GM12878 (cell line): ENCODE measurements at regions not wholly inside any gene's neighbourhood (a gene's known extent, or its start where the extent isn't known, plus 50 kb on each side); places are given as distances from the start of the nearest gene placed in this dataset.

Experiments used
- ATAC-seq: fragments of 200-7000 bp; cut with Tn5 transposase; 3 replicates; pipeline ENCODE4 v1.9.1; 2020; ENCODE audit warnings: mild to moderate bottlenecking, moderate library complexity
- BruUV-seq: library from RNA; stranded (reverse); fragments of 400-500 nt; replicated peaks from 2 replicates; lab custom pipeline; 2021; lab: Mats Ljungman, UMichigan
- CTCF ChIA-PET: fragments of 300-600 bp; sonication (Branson Sonifier 250); formaldehyde crosslinking; extraction: SDS; loops from one replicate; lab custom pipeline; 2021; ENCODE audit warnings: inconsistent platforms; lab: Yijun Ruan, JAX
- POLR2A ChIA-PET: fragments of 350-600 bp; formaldehyde crosslinking; extraction: SDS; loops from one replicate; lab custom pipeline; 2021; ENCODE audit warnings: inconsistent platforms; lab: Charles Lee
- RAD21 ChIA-PET: fragments of 300-600 bp; sonication (Branson Sonifier 250); formaldehyde crosslinking; loops from one replicate; lab custom pipeline; 2023; ENCODE audit warnings: antibody characterized with exemption; ENCODE audit not compliant: unreplicated experiment; lab: Charles Lee
- SMC1A ChIA-PET: fragments of 300-600 bp; sonication (Branson Sonifier 250); formaldehyde crosslinking; loops from one replicate; lab custom pipeline; 2023; ENCODE audit not compliant: unreplicated experiment, uncharacterized antibody; lab: Charles Lee
- DNase-seq: peaks from one replicate; pipeline ENCODE4 v3.0.0-alpha.2; 2011; ENCODE audit warnings: low read depth, low spot score
- FAIRE-seq: peaks from 3 replicates; lab custom pipeline; 2011; peaks lifted over from hg19 to GRCh38; lab: Jason Lieb, UNC
- H2AFZ ChIP-seq: 2 replicates; pipeline ENCODE4 v1.6.0; 2011; ENCODE audit warnings: low read depth, low read length, control low read depth; ENCODE audit not compliant: control insufficient read depth
- H3K27ac ChIP-seq: 2 replicates; pipeline ENCODE4 v1.5.1; 2011; ENCODE audit warnings: control low read depth; ENCODE audit not compliant: control insufficient read depth, insufficient read depth
- H3K27me3 ChIP-seq, 2 experiments: replicated peaks in 1 of 2; 2 replicates each; pipeline versions ENCODE4 v1.6.0 to v1.6.1; 2011; ENCODE audit warnings: low read length in 1 of 2; ENCODE audit not compliant: control insufficient read depth in 2 of 2, insufficient read depth in 2 of 2
- H3K36me3 ChIP-seq, 2 experiments: 2 replicates each; pipeline ENCODE4 v1.5.1; 2011; ENCODE audit warnings: low read length in 1 of 2; ENCODE audit not compliant: control insufficient read depth in 2 of 2, insufficient read depth in 2 of 2
- H3K4me1 ChIP-seq: 2 replicates; pipeline ENCODE4 v1.6.1; 2011; ENCODE audit warnings: mild to moderate bottlenecking, low read length, moderate library complexity, mixed read lengths; ENCODE audit not compliant: control insufficient read depth, insufficient read depth
- H3K4me2 ChIP-seq: 2 replicates; pipeline ENCODE4 v1.6.0; 2011; ENCODE audit warnings: control low read depth; ENCODE audit not compliant: control insufficient read depth, insufficient read depth
- H3K4me3 ChIP-seq: fragments of 200-600 bp; sonication (generic); 2 replicates; pipeline ENCODE4 v1.5.1; 2016
- H3K79me2 ChIP-seq: 2 replicates; pipeline ENCODE4 v1.6.0; 2011; ENCODE audit warnings: low read length; ENCODE audit not compliant: control insufficient read depth, insufficient read depth
- H3K9ac ChIP-seq: 2 replicates; pipeline ENCODE4 v1.8.0; 2011; ENCODE audit warnings: low read length, control low read depth, mixed read lengths; ENCODE audit not compliant: control insufficient read depth, insufficient read depth
- H3K9me3 ChIP-seq: replicated peaks from 3 replicates; pipeline ENCODE4 v1.5.1; 2011; ENCODE audit warnings: mild to moderate bottlenecking, low read length; ENCODE audit not compliant: control insufficient read depth, insufficient read depth
- H4K20me1 ChIP-seq: 2 replicates; pipeline ENCODE4 v1.6.0; 2011; ENCODE audit not compliant: control insufficient read depth, insufficient read depth
- BHLHE40 ChIP-seq, 2 experiments: fragments of 450-650 bp in 1 of 2; IDR thresholded peaks; 2 replicates each; pipeline ENCODE4 v1.6.1; 2011 to 2017; ENCODE audit warnings: low read depth in 2 of 2, borderline replicate concordance in 1 of 2, improper control_type of control experiment in 1 of 2, low read length in 1 of 2, mild to moderate bottlenecking in 1 of 2
- CBFB ChIP-seq: IDR thresholded peaks from 2 replicates; pipeline ENCODE4 v1.6.1; 2016; ENCODE audit warnings: antibody characterized with exemption, low read depth
- CEBPB ChIP-seq, 2 experiments: fragments of 150-350 bp in 1 of 2; IDR thresholded peaks; 2 replicates each; pipeline ENCODE4 v1.6.1; 2012 to 2014; ENCODE audit warnings: low read depth in 2 of 2, low read length in 2 of 2, borderline replicate concordance in 1 of 2, inconsistent platforms in 1 of 2
- CHD2 ChIP-seq: IDR thresholded peaks from 2 replicates; pipeline ENCODE4 v1.6.1; 2011; ENCODE audit warnings: low read depth, low read length, improper control_type of control experiment, borderline replicate concordance
- E2F4 ChIP-seq: IDR thresholded peaks from 2 replicates; pipeline ENCODE4 v1.6.1; 2012; ENCODE audit warnings: low read depth, low read length, improper control_type of control experiment
- FOXK2 ChIP-seq: fragments of 450-650 bp; IDR thresholded peaks from 2 replicates; pipeline ENCODE4 v1.6.1; 2017; ENCODE audit warnings: mild to moderate bottlenecking, moderate library complexity
- JUND ChIP-seq: IDR thresholded peaks from 2 replicates; pipeline ENCODE4 v1.6.1; 2012; ENCODE audit warnings: low read depth, mild to moderate bottlenecking, low read length, improper control_type of control experiment, moderate library complexity
- KAT2A ChIP-seq: conservative IDR thresholded peaks from 2 replicates; pipeline ENCODE4 v1.6.1; 2011; ENCODE audit warnings: low read depth, low read length; ENCODE audit not compliant: control insufficient read depth
- NFYA ChIP-seq: IDR thresholded peaks from 2 replicates; pipeline ENCODE4 v1.6.1; 2011; ENCODE audit warnings: low read depth, mild to moderate bottlenecking, low read length, improper control_type of control experiment, borderline replicate concordance
- NR2C2 ChIP-seq: IDR thresholded peaks from 2 replicates; pipeline ENCODE4 v1.6.1; 2011; ENCODE audit warnings: borderline replicate concordance, low read depth; ENCODE audit not compliant: control insufficient read depth, insufficient read length
- POLR2A ChIP-seq: IDR thresholded peaks from 2 replicates; pipeline ENCODE4 v1.6.1; 2011; ENCODE audit warnings: low read depth, mild to moderate bottlenecking, low read length
- POU2F2 ChIP-seq: IDR thresholded peaks from 3 replicates; pipeline ENCODE4 v1.6.1; 2011; ENCODE audit warnings: low read depth, mild to moderate bottlenecking, low read length, borderline replicate concordance
- RAD21 ChIP-seq: IDR thresholded peaks from 2 replicates; pipeline ENCODE4 v1.6.1; 2011; ENCODE audit warnings: mild to moderate bottlenecking, low read depth, low read length, moderate library complexity; ENCODE audit not compliant: insufficient read depth
- SPI1 ChIP-seq: IDR thresholded peaks from 2 replicates; pipeline ENCODE4 v1.6.1; 2011; ENCODE audit warnings: low read depth, mild to moderate bottlenecking, low read length, moderate library complexity, borderline replicate concordance; ENCODE audit not compliant: insufficient read depth
- TARDBP ChIP-seq: IDR thresholded peaks from 2 replicates; pipeline ENCODE4 v1.6.1; 2016; ENCODE audit warnings: borderline replicate concordance
- WRNIP1 ChIP-seq: IDR thresholded peaks from 2 replicates; pipeline ENCODE4 v1.6.1; 2011; ENCODE audit warnings: low read depth, low read length, improper control_type of control experiment, borderline replicate concordance
- WGBS: methylation state at CpG from one replicate; pipeline ENCODE4 v1.1.6; 2016; ENCODE audit warnings: low lambda C conversion rate; ENCODE audit not compliant: insufficient replicate concordance, insufficient coverage; ENCODE audit errors: missing lambda C conversion rate; 5-methylcytosine and 5-hydroxymethylcytosine counted together
- in situ Hi-C: fragments of 300-500 bp; cut with MboI; formaldehyde crosslinking; loops from 9 replicates; pipeline ENCODE4 v1.14.3; 2018; ENCODE audit warnings: mixed read lengths
- intact Hi-C: fragments of 100-400 bp; cut with micrococcal nuclease; formaldehyde crosslinking; loops from one replicate; pipeline ENCODE4 v1.14.2; 2022; ENCODE audit not compliant: unreplicated experiment
- TF ChIP-seq, protein P1 (sequence below): fragments of 450-650 bp; IDR thresholded peaks from 2 replicates; pipeline ENCODE4 v1.6.1; 2017; ENCODE audit warnings: mild to moderate bottlenecking
- TF ChIP-seq, protein P2 (sequence below): fragments of 450-650 bp; IDR thresholded peaks from 2 replicates; pipeline ENCODE4 v1.6.1; 2017; ENCODE audit warnings: borderline replicate concordance

DNA sequence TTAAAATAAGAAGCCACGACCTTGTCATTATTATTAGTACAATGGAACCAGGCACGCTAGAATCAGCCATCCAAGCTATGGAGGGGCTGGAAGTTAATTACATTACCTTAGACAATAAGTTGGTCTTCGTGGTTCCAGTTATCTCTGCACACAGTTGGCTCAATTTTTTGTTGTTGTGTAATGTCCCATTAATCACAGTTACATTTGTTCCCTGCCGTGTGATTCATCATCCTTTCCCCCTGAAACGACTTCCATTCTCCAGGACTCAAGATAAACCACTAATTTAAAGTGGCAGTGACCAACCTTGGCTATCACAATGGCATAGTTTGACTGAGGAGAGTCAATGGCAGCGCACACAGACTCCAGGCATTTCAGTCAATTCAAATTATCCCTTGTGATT, 905.0 kb downstream of the RAB28 start (continued):
- TF ChIP-seq CEBPB (IDR thresholded peaks at IDR 0.05; ENCODE audit: borderline replicate concordance in 1 of 2, low read depth in 2 of 2, low read length in 2 of 2) (no peak), BHLHE40 (IDR thresholded peaks at IDR 0.05; ENCODE audit: borderline replicate concordance in 1 of 2, low read depth in 2 of 2, low read length in 1 of 2) (no peak), SPI1 (no peak)

DNA sequence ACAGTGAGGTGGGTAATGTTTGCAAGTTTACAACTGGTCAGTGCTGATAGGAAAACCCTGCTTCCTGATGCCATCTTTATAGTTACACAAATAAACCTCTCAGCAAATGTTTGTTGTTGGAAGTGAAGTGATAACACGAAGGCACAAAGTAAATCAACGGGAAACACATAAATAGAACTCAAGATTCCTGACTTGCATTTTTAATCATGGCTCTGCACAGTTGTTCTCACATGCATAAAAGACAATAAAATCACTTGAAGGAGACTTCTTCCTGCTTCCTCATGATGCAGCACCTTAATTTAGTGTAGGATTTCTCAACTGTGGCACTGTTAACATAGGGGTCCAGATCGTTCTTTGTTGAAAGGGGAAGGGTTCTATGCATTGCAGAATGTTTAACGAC, 907.7 kb downstream of the RAB28 start:
- no peak for FAIRE-seq
- Histone ChIP-seq H3K4me3 (no peak overlapping the region), H3K36me3 (no peaks in the 10 kb centered on the region), H3K27ac (no peak overlapping the region), H3K9ac (no peak overlapping the region), H3K4me2 (no peak overlapping the region), H3K79me2 (no peaks in the 10 kb centered on the region), H3K27me3 (no peaks in the 10 kb centered on the region), H4K20me1 (no peaks in the 10 kb centered on the region), H2AFZ (no peak overlapping the region), H3K4me1 (no peaks in the 10 kb centered on the region), H3K9me3 (no peaks in the 10 kb centered on the region)
- intact Hi-C loops = no loop called here
- TF ChIP-seq CBFB = no peak
- TF ChIP-seq RAD21 = no peak
- no peak for TF ChIP-seq WRNIP1
- no peak for TF ChIP-seq CHD2
- TF ChIP-seq, protein P1, sequence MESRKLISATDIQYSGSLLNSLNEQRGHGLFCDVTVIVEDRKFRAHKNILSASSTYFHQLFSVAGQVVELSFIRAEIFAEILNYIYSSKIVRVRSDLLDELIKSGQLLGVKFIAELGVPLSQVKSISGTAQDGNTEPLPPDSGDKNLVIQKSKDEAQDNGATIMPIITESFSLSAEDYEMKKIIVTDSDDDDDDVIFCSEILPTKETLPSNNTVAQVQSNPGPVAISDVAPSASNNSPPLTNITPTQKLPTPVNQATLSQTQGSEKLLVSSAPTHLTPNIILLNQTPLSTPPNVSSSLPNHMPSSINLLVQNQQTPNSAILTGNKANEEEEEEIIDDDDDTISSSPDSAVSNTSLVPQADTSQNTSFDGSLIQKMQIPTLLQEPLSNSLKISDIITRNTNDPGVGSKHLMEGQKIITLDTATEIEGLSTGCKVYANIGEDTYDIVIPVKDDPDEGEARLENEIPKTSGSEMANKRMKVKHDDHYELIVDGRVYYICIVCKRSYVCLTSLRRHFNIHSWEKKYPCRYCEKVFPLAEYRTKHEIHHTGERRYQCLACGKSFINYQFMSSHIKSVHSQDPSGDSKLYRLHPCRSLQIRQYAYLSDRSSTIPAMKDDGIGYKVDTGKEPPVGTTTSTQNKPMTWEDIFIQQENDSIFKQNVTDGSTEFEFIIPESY = no peak
- TF ChIP-seq POLR2A = no peak
- TF ChIP-seq E2F4 = no peak
- TF ChIP-seq JUND = no peak
- TF ChIP-seq, protein P2, sequence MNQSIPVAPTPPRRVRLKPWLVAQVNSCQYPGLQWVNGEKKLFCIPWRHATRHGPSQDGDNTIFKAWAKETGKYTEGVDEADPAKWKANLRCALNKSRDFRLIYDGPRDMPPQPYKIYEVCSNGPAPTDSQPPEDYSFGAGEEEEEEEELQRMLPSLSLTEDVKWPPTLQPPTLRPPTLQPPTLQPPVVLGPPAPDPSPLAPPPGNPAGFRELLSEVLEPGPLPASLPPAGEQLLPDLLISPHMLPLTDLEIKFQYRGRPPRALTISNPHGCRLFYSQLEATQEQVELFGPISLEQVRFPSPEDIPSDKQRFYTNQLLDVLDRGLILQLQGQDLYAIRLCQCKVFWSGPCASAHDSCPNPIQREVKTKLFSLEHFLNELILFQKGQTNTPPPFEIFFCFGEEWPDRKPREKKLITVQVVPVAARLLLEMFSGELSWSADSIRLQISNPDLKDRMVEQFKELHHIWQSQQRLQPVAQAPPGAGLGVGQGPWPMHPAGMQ = no peak
- no peak for TF ChIP-seq TARDBP
- no peak for TF ChIP-seq FOXK2
- no peak for TF ChIP-seq NFYA
- no peak for TF ChIP-seq POU2F2
- TF ChIP-seq KAT2A = no peak
- TF ChIP-seq NR2C2 = no peak
- no TSS peak for BruUV-seq
- 2% methylated on average over 4 of the region's 4 CpGs for WGBS
- ATAC-seq = no peak
- POLR2A ChIA-PET = no interaction called here
- no peak for DNase-seq
- CTCF ChIA-PET = no interaction called here
- RAD21 ChIA-PET = no interaction called here
- in situ Hi-C loops = no loop called here
- SMC1A ChIA-PET = no interaction called here
